OCI-LY7 (cell line): ENCODE measurements at regions not wholly inside any gene's neighbourhood (a gene's known extent, or its start where the extent isn't known, plus 50 kb on each side); places are given as distances from the start of the nearest gene placed in this dataset.

Experiments used
- BruUV-seq: library from RNA; stranded (reverse); fragments of 400-500 nt; replicated peaks from 2 replicates; lab custom pipeline; 2021; lab: Mats Ljungman, UMichigan
- CTCF ChIA-PET: fragments of 300-600 bp; sonication (Branson Sonifier 250); formaldehyde crosslinking; loops from one replicate; lab custom pipeline; 2022; ENCODE audit warnings: antibody characterized with exemption; ENCODE audit not compliant: unreplicated experiment; lab: Charles Lee
- POLR2A ChIA-PET: fragments of 300-600 bp; sonication (Branson Sonifier 250); formaldehyde crosslinking; loops from one replicate; lab custom pipeline; 2022; ENCODE audit warnings: antibody characterized with exemption; lab: Charles Lee
- DNase-seq: peaks from one replicate; pipeline ENCODE4 v3.0.0-alpha.2; 2015; ENCODE audit warnings: low spot score
- H2AFZ ChIP-seq: fragments of 200-600 bp; sonication (generic), shearing (Covaris generic); 2 replicates; pipeline ENCODE4 v1.6.1; 2014; ENCODE audit warnings: mild to moderate bottlenecking, antibody characterized with exemption, low read length, moderate library complexity
- H3K27ac ChIP-seq: fragments of 200-600 bp; sonication (generic); 2 replicates; pipeline ENCODE4 v1.5.1; 2014; ENCODE audit warnings: mixed run types, low read depth, mild to moderate bottlenecking, moderate library complexity, low read length, inconsistent platforms; ENCODE audit not compliant: poor library complexity, severe bottlenecking
- H3K36me3 ChIP-seq: fragments of 200-600 bp; sonication (generic); 2 replicates; pipeline ENCODE4 v1.6.1; 2014; ENCODE audit warnings: mild to moderate bottlenecking, antibody characterized with exemption, low read length, moderate library complexity, mixed read lengths; ENCODE audit not compliant: insufficient read depth
- H3K4me1 ChIP-seq: fragments of 200-600 bp; sonication (generic); 2 replicates; pipeline ENCODE4 v1.5.1; 2014; ENCODE audit warnings: mild to moderate bottlenecking, low read length; ENCODE audit not compliant: insufficient read depth, poor library complexity, severe bottlenecking
- H3K4me2 ChIP-seq: fragments of 200-600 bp; sonication (generic); 2 replicates; pipeline ENCODE4 v1.6.1; 2014; ENCODE audit warnings: mild to moderate bottlenecking, low read length
- H3K4me3 ChIP-seq: fragments of 200-600 bp; sonication (generic); 2 replicates; pipeline ENCODE4 v1.5.1; 2014; ENCODE audit warnings: mild to moderate bottlenecking, low read depth, low read length; ENCODE audit not compliant: poor library complexity, severe bottlenecking
- H3K79me2 ChIP-seq: fragments of 200-600 bp; sonication (generic); 2 replicates; pipeline ENCODE4 v1.6.1; 2016; ENCODE audit warnings: low read depth, mild to moderate bottlenecking, low read length, moderate library complexity, mixed read lengths; ENCODE audit not compliant: insufficient read depth
- H3K9me2 ChIP-seq: fragments of 200-600 bp; sonication (generic); 2 replicates; pipeline ENCODE4 v1.6.1; 2016; ENCODE audit warnings: mild to moderate bottlenecking, low read length, mixed read lengths; ENCODE audit not compliant: insufficient read depth
- H3K9me3 ChIP-seq: fragments of 200-600 bp; sonication (generic); 2 replicates; pipeline ENCODE4 v1.6.1; 2014; ENCODE audit warnings: mild to moderate bottlenecking, mixed run types, low read length, mixed read lengths
- H4K20me1 ChIP-seq: fragments of 200-600 bp; sonication (generic); 2 replicates; pipeline ENCODE4 v1.6.1; 2014; ENCODE audit warnings: mild to moderate bottlenecking, antibody characterized with exemption, low read length, moderate library complexity, mixed read lengths; ENCODE audit not compliant: insufficient read depth
- EZH2phosphoT487 ChIP-seq: fragments of 200-600 bp; sonication (generic); IDR thresholded peaks from 2 replicates; pipeline ENCODE4 v1.6.1; 2018; ENCODE audit warnings: low read depth, borderline replicate concordance, mild to moderate bottlenecking, mixed run types, antibody characterized with exemption, low read length, moderate library complexity, mixed read lengths
- intact Hi-C: fragments of 100-400 bp; cut with micrococcal nuclease; formaldehyde crosslinking; loops from one replicate; pipeline ENCODE4 v1.10.0; 2022; ENCODE audit not compliant: unreplicated experiment
- TF ChIP-seq, protein P1 (sequence below): fragments of 200-600 bp; sonication (generic); conservative IDR thresholded peaks from 2 replicates; pipeline ENCODE4 v1.5.1; 2014; ENCODE audit warnings: mild to moderate bottlenecking, antibody characterized with exemption, low read length, moderate library complexity, mixed read lengths

- ChIA-PET POLR2A (no interaction called here), CTCF (no interaction called here)
- H3K9me2 ChIP-seq = no peaks in the 10 kb centered on the region
- H3K4me3 ChIP-seq = no peak overlapping the region
- no peak for TF ChIP-seq EZH2phosphoT487
- TF ChIP-seq, protein P1, sequence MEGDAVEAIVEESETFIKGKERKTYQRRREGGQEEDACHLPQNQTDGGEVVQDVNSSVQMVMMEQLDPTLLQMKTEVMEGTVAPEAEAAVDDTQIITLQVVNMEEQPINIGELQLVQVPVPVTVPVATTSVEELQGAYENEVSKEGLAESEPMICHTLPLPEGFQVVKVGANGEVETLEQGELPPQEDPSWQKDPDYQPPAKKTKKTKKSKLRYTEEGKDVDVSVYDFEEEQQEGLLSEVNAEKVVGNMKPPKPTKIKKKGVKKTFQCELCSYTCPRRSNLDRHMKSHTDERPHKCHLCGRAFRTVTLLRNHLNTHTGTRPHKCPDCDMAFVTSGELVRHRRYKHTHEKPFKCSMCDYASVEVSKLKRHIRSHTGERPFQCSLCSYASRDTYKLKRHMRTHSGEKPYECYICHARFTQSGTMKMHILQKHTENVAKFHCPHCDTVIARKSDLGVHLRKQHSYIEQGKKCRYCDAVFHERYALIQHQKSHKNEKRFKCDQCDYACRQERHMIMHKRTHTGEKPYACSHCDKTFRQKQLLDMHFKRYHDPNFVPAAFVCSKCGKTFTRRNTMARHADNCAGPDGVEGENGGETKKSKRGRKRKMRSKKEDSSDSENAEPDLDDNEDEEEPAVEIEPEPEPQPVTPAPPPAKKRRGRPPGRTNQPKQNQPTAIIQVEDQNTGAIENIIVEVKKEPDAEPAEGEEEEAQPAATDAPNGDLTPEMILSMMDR = no peak
- no TSS peak for BruUV-seq
- no peaks in the 10 kb centered on the region for H3K36me3 ChIP-seq
- H3K4me2 ChIP-seq = no peak overlapping the region
- intact Hi-C loops = no loop called here
- DNase-seq = no peak
- H4K20me1 ChIP-seq = no peaks in the 10 kb centered on the region
- H3K4me1 ChIP-seq = no peaks in the 10 kb centered on the region
- H3K9me3 ChIP-seq = no peaks in the 10 kb centered on the region
- no peak overlapping the region for H2AFZ ChIP-seq
- no peaks in the 10 kb centered on the region for H3K79me2 ChIP-seq
- H3K27ac ChIP-seq = no peak overlapping the region
Measured at GRCh38 chr10:44042075-44042770, 342.7 kb downstream of the CXCL12 start.

- no peak overlapping the region for H3K27ac ChIP-seq
- intact Hi-C loops = no loop called here
- H3K36me3 ChIP-seq = no peaks in the 10 kb centered on the region
- no peak overlapping the region for H3K4me3 ChIP-seq
- POLR2A ChIA-PET = no interaction called here
- CTCF ChIA-PET = no interaction called here
- H2AFZ ChIP-seq = no peak overlapping the region
- no peaks in the 10 kb centered on the region for H4K20me1 ChIP-seq
- no peak for TF ChIP-seq EZH2phosphoT487
- TF ChIP-seq, protein P1 = no peak
- no peaks in the 10 kb centered on the region for H3K79me2 ChIP-seq
- no peaks in the 10 kb centered on the region for H3K4me1 ChIP-seq
- no peaks in the 10 kb centered on the region for H3K9me3 ChIP-seq
- no peaks in the 10 kb centered on the region for H3K9me2 ChIP-seq
- BruUV-seq = no TSS peak
- no peak for DNase-seq
- H3K4me2 ChIP-seq = no peak overlapping the region
Measured at GRCh38 chr10:44039599-44039998, 345.3 kb downstream of the CXCL12 start.

DNA sequence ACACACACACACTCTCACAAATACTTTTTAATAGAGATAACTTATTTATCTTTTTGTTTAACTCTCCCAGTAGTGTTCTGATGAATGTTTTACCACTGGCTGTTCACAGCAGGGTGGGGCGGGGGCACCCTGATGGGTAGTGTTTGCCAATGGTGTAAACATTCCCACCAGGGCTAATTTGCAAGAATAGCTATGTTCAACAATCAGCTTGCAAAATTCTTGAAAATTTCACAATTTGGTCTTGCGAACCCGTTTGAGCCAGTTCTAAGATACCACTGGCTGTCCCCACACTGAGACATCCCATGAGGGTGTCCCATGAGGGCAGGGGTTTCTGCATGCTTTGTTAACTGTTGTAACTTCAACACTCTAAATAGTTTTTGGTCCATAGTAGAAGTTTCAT is 348.5 kb downstream of the CXCL12 start:
- TF ChIP-seq EZH2phosphoT487 = no peak
- TF ChIP-seq, protein P1 = no peak
- Histone ChIP-seq H3K79me2 (no peaks in the 10 kb centered on the region), H3K27ac (no peak overlapping the region), H3K4me3 (no peak overlapping the region), H3K9me3 (no peaks in the 10 kb centered on the region), H2AFZ (no peak overlapping the region), H3K4me1 (no peaks in the 10 kb centered on the region), H3K36me3 (no peaks in the 10 kb centered on the region), H3K4me2 (no peak overlapping the region), H3K9me2 (no peaks in the 10 kb centered on the region), H4K20me1 (no peaks in the 10 kb centered on the region)
- DNase-seq = no peak
- no TSS peak for BruUV-seq
- CTCF ChIA-PET = no interaction called here
- POLR2A ChIA-PET = no interaction called here
- intact Hi-C loops = no loop called here
